ENCODE measurements at regions not wholly inside any gene's neighbourhood (a gene's known extent, or its start where the extent isn't known, plus 50 kb on each side); places are given as distances from the start of the nearest gene placed in this dataset.

DNA sequence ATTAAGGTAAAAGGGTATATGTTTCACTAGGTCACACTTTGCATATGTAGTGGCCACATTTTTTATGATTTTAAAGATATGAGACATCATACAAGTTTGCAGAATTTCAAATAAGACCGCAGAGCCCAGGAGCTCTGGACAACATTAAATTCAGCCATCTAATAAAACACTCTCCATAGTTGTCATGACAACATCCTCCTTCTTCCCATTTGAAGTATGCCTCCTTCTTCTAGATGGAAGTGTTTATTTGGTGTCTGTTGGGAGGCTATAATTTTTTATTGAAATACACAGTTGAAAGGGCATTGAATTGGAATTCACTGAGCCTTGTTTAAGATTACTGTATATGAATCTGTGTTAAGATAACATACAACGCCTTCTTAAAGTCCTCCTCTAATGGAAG, 467.3 kb downstream of the CMPK2 start:
- Histone ChIP-seq H3K79me2 (ENCODE audit: insufficient read depth, low read length) (no peaks in the 10 kb centered on the region), H3K9me3 (ENCODE audit: low read length) (peaks cover 40% of the 10 kb centered on the region), H3K27ac (ENCODE audit: extremely low read length, insufficient read depth, low read length) (no peak overlapping the region), H3K4me2 (ENCODE audit: low read depth, low read length) (no peak overlapping the region), H4K20me1 (ENCODE audit: insufficient read depth, low read length) (no peaks in the 10 kb centered on the region), H3K9ac (ENCODE audit: insufficient read depth, low read depth, low read length) (no peak overlapping the region), H2AFZ (ENCODE audit: low read length) (no peak overlapping the region), H3K4me3 (replicated peaks in 1 of 3; ENCODE audit: insufficient read depth in 1 of 3, low read depth in 2 of 3, low read length in 3 of 3) (no peak overlapping the region), H3K36me3 (replicated peaks in 1 of 2; ENCODE audit: control insufficient read depth in 1 of 2, insufficient read depth in 2 of 2, low read length in 2 of 2) (no peaks in the 10 kb centered on the region), H3K27me3 (ENCODE audit: control insufficient read depth in 1 of 2, insufficient read depth in 2 of 2, low read length in 2 of 2) (no peaks in the 10 kb centered on the region), H3K4me1 (ENCODE audit: insufficient read depth, low read length) (no peaks in the 10 kb centered on the region)
- ChIA-PET POLR2A (no interaction called here), CTCF (ENCODE audit: low intra/inter-chr PET ratio, low total read pairs) (no interaction called here)
- intact Hi-C loops (cut with micrococcal nuclease; ENCODE audit: unreplicated experiment) (no loop called here), in situ Hi-C loops (cut with HindIII; ENCODE audit: extremely low pct_ligation_motif_present, low pct_unique_long_range_greater_than_20kb) (no loop called here)
- whole genome bisulfite sequencing (ENCODE audit: low lambda C conversion rate) = 25% methylated on average over 2 of the region's 2 CpGs
- FAIRE-seq = no peak
- ATAC-seq = no peak
- no TSS peak for BruUV-seq (replicated peaks)
- TF ChIP-seq RFX1 (IDR thresholded peaks at IDR 0.05) (peak; percentile 21; the same call in 1 of the 2 replicates), NRL (CRISPR knock-in tag; IDR thresholded peaks at IDR 0.05; ENCODE audit: borderline replicate concordance) (no peak)
- DNase-seq (ENCODE audit: low spot score) = no peak

DNA sequence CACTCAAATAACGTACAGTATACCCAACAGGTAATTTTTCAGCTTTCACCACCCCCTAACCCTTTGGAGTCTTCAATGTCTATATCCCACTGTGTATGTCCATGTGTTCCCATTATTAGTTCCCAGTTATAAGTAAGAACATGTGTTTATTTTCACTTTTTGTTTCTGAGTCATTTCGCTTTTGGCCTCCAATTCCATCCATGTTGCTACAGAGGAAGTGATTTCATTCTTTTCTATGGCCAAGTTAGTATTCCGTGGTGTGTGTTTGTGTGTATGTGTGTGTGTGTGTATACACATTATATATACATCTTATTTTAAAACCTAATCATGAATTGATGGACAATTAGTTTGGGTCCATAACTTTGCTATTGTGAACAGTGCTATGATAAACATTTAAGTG, 464.4 kb downstream of the CMPK2 start:
- Histone ChIP-seq H3K9ac (ENCODE audit: insufficient read depth, low read depth, low read length) (no peak overlapping the region), H3K27me3 (ENCODE audit: control insufficient read depth in 1 of 2, insufficient read depth in 2 of 2, low read length in 2 of 2) (no peaks in the 10 kb centered on the region), H2AFZ (ENCODE audit: low read length) (no peak overlapping the region), H3K36me3 (replicated peaks in 1 of 2; ENCODE audit: control insufficient read depth in 1 of 2, insufficient read depth in 2 of 2, low read length in 2 of 2) (no peaks in the 10 kb centered on the region), H4K20me1 (ENCODE audit: insufficient read depth, low read length) (no peaks in the 10 kb centered on the region), H3K4me2 (ENCODE audit: low read depth, low read length) (no peak overlapping the region), H3K9me3 (ENCODE audit: low read length) (peaks cover 18% of the 10 kb centered on the region), H3K79me2 (ENCODE audit: insufficient read depth, low read length) (no peaks in the 10 kb centered on the region), H3K27ac (ENCODE audit: extremely low read length, insufficient read depth, low read length) (no peak overlapping the region), H3K4me1 (ENCODE audit: insufficient read depth, low read length) (no peaks in the 10 kb centered on the region), H3K4me3 (replicated peaks in 1 of 3; ENCODE audit: insufficient read depth in 1 of 3, low read depth in 2 of 3, low read length in 3 of 3) (no peak overlapping the region)
- no peak for DNase-seq (ENCODE audit: low spot score)
- ATAC-seq = no peak
- 5% methylated on average over 3 of the region's 3 CpGs for WGBS (ENCODE audit: low lambda C conversion rate)
- FAIRE-seq = no peak
- in situ Hi-C loops (cut with HindIII; ENCODE audit: extremely low pct_ligation_motif_present, low pct_unique_long_range_greater_than_20kb) (no loop called here), intact Hi-C loops (cut with micrococcal nuclease; ENCODE audit: unreplicated experiment) (no loop called here)
- BruUV-seq (replicated peaks) = no TSS peak
- CTCF ChIA-PET (ENCODE audit: low intra/inter-chr PET ratio, low total read pairs) = no interaction called here
- TF ChIP-seq, protein P1, sequence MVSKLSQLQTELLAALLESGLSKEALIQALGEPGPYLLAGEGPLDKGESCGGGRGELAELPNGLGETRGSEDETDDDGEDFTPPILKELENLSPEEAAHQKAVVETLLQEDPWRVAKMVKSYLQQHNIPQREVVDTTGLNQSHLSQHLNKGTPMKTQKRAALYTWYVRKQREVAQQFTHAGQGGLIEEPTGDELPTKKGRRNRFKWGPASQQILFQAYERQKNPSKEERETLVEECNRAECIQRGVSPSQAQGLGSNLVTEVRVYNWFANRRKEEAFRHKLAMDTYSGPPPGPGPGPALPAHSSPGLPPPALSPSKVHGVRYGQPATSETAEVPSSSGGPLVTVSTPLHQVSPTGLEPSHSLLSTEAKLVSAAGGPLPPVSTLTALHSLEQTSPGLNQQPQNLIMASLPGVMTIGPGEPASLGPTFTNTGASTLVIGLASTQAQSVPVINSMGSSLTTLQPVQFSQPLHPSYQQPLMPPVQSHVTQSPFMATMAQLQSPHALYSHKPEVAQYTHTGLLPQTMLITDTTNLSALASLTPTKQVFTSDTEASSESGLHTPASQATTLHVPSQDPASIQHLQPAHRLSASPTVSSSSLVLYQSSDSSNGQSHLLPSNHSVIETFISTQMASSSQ (IDR thresholded peaks at IDR 0.05; ENCODE audit: low read depth) = no peak
- TF ChIP-seq, protein P1 (CRISPR knock-in tag; IDR thresholded peaks at IDR 0.05; ENCODE audit: borderline replicate concordance) = no peak
- TF ChIP-seq ZNF451 (CRISPR knock-in tag; IDR thresholded peaks at IDR 0.05) = no peak
- TF ChIP-seq HHEX (CRISPR knock-in tag; IDR thresholded peaks at IDR 0.05) = no peak
- TF ChIP-seq ZNF557 (CRISPR knock-in tag; IDR thresholded peaks at IDR 0.05) = no peak
- no peak for TF ChIP-seq ZNF30 (CRISPR knock-in tag; IDR thresholded peaks at IDR 0.05)
- TF ChIP-seq MLLT10 (CRISPR knock-in tag; IDR thresholded peaks at IDR 0.05) = no peak
- no peak for TF ChIP-seq SSRP1 (CRISPR knock-in tag; IDR thresholded peaks at IDR 0.05)
- no peak for TF ChIP-seq ZNF609 (CRISPR knock-in tag; IDR thresholded peaks at IDR 0.05; ENCODE audit: borderline replicate concordance)
- TF ChIP-seq ATF1 (CRISPR knock-in tag; IDR thresholded peaks at IDR 0.05) = no peak
- POLR2A ChIA-PET = no interaction called here

Data from HepG2 (cell line).